NCI-H748 (cell line): ENCODE measurements at regions not wholly inside any gene's neighbourhood (a gene's known extent, or its start where the extent isn't known, plus 50 kb on each side); places are given as distances from the start of the nearest gene placed in this dataset.

Experiments used
- DNase-seq: peaks from one replicate; lab custom pipeline; 2025; ENCODE audit not compliant: unreplicated experiment; lab: John Stamatoyannopoulos, UW

- peak; percentile 97 for DNase-seq
Observed at GRCh38 chr16:80198311-80199299, 342.2 kb upstream of the DYNLRB2 start.

DNA sequence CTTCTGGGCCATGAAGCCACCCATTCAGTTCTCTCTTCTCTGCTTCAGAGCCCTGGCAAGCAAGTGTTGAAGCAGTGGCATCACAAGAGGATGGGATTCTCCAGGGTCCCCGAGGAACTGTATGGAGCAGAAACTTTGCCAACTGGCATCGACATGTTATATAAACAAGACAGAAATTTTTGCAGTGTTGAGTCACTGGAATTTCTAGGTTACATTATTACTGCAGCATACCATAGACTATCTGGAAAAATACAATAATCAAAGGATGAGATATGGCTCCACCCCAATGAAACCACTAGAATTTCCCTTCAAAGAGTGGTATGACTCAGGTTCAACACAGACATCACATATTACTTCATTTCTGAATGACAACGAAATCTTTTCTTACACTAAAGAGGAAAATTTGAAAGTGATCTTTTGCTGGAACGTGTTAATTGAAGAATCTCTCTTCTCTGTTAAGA is 343.0 kb upstream of the DYNLRB2 start:
- DNase-seq = peak; percentile 2

DNA sequence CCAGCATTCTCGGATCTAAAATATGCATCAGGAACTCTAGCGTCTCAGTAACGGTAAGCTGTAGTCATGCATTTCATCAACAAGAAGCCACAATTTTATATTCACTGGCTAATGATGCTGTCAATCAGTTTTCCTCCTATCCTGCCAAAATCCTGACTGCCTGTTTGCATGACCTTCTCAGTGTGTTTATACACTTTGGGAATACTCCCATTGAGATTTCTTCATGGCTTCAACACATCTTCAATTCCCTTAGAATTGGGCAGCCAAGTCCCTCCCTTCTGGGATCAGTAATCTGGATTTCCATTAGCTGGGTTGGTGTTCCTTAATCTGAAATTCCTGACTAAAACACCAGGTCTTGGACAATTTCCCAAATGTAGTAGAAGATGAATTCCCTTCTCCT is 348.9 kb upstream of the DYNLRB2 start:
- DNase-seq = no peak

- DNase-seq = no peak
Observed at GRCh38 chr16:80189476-80190175, 351.2 kb upstream of the DYNLRB2 start.

- DNase-seq = no peak
Observed at GRCh38 chr16:80176114-80176513, 364.7 kb upstream of the DYNLRB2 start.

DNA sequence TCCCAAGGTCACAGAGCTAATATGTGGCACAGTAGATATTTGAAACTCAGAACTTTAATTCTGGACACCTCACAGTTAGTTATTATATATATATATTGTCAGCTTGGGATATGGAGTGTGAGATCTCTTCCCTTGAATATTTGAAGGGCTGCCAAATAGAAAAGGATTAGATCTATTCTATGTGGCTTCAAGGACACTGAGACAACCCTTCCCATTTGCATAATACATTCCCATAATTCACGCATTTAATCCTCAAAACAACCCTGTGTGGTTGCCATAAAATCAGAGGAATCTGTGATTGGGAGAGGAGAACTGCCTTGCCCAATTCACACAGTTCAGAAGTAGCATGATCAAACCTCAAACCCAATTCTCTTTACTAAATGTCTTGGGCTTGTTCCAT is 365.8 kb upstream of the DYNLRB2 start:
- DNase-seq = no peak

- no peak for DNase-seq
Observed at GRCh38 chr16:80174416-80174815, 366.4 kb upstream of the DYNLRB2 start.

DNA sequence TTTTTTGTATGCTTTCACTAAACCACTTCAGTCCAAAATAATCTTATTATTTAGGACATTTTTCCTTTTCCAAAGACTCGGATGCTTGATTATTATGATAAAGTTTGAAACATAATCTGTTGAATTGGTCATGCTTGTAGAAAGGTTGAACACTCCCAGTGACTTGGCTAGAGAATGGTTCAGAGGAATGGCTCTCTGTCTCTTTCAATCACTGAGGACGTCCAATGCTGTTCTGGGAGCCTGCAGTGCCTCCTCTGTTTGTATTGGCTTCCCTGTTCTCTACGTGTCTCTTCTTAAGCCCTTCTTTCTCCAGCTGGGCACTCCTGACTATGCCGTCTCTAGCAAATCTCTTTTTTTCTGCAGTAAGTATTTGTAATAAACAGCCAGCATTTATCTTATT is 369.0 kb upstream of the DYNLRB2 start:
- no peak for DNase-seq

DNA sequence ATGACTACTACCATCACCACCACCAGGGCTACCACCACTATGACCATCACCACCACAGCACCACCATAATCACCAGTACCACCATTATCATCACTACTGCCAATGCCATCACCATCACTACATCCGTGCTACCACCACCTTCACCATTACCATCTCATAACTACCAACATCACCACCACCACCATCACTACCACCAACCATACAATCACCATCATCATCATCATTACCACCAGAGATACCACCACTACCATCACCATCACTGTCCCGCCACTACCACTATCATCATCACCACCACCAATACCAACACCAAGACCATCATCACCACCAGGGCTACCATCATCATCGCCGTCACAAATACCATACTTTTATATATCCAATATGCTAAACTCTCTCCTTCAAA is 369.6 kb upstream of the DYNLRB2 start:
- DNase-seq = no peak

DNA sequence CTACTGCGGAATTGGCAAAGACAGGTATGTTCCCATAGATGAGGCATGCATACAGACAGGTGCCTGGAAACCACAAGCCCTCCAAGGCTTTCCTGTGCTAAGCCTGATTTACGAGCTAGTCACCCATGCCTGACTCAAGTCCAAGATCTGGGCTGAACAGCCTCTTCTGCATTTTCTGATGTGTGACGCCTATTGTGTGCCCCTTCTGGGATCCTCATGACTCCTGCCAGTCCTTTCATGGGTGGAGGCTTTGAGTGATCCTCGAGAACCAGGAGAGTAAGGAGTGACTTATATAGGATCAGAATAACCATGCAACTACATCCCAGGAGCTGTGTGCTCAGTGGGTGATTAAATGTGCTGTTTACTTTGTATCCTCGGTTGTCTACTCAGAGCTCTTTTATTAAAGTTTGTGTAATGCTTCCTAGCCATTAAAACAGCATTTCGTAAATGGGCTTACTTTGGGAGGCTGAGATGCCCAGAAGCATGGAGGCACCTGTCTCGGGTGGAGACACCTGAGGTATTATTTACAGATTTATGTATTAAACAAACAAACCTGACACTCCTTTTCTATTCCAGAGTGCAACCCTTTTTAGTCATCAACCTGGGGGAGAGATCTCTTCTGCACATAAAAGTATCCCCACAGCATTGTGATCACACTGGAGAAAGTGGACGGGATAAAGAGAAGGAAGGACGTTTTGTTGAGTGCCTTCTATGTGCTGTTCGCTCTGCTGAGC is 373.0 kb upstream of the DYNLRB2 start:
- DNase-seq = peak; percentile 81

GRCh38 chr16:80166082-80166481 is 374.7 kb upstream of the DYNLRB2 start:
- no peak for DNase-seq

DNA sequence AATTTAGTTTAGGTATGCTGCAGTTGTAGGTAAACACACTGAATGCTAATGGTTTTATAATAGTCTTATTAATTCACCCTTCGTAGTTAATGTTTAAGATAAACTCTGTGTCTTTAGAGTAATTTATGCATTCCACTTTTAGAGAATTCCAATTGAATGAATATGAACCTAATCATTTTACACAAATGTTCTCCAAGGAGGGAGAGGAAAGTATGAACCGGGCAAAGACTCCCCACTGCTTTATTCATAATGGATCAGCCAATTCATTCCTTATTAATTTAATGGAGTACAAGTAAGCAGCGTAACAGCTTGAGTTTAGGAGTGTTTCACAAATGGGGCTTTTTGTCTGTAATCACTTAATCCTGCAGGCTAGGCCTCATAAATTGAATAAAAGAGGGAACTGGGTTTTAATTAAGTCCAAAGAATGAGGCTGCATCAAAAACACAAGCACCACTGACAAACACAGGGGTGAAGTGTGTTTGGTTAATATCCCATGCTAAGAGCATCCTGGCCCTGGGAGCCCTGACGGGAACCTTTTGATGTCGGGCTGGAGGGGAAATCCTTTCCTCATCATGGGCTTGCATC is 375.7 kb upstream of the DYNLRB2 start:
- no peak for DNase-seq

- DNase-seq = no peak
Observed at GRCh38 chr16:80163339-80163738, 377.5 kb upstream of the DYNLRB2 start.

GRCh38 chr16:80161799-80162739 is 378.7 kb upstream of the DYNLRB2 start:
- DNase-seq = no peak

DNA sequence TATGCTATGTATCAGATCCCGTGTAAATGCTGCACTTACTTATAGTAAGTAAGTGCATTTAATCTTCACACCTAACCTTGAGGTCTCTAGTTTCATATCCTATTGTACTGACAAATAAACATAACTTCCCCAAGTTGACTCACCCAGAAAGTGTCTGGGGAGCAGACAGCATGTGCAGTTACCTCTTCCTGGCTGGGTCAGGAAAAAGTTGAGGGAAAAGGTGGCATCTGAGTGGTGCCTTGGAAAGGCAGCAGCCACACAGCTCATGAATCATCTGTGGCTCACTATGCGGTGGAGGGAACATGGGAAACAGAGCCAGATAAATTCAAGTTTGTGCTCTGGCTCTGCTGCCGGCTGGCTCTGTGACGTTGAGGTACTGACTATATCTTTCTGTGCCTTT is 382.0 kb upstream of the DYNLRB2 start:
- no peak for DNase-seq

DNA sequence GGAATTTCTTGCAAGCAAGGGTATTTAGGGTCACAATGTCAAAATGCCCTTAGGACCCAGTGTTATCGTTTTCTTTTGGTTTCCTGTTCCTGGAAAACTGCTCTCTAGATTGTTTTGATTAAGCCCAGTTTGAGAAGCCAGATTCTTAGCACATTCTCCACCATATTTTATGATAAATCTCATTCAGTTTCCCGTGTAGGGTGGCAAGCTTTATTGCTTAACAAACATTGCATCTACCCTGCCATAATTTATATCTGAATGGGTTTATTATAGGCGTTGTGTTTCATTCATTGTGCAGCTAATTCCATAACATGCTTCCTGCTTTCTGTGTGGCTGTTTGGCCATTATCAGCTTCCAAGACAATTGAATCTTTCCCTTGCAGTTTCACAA is 389.1 kb upstream of the DYNLRB2 start:
- DNase-seq = no peak

GRCh38 chr16:80150978-80151721 is 389.6 kb upstream of the DYNLRB2 start:
- DNase-seq = no peak

GRCh38 chr16:80148826-80149225 is 392.0 kb upstream of the DYNLRB2 start:
- no peak for DNase-seq

DNA sequence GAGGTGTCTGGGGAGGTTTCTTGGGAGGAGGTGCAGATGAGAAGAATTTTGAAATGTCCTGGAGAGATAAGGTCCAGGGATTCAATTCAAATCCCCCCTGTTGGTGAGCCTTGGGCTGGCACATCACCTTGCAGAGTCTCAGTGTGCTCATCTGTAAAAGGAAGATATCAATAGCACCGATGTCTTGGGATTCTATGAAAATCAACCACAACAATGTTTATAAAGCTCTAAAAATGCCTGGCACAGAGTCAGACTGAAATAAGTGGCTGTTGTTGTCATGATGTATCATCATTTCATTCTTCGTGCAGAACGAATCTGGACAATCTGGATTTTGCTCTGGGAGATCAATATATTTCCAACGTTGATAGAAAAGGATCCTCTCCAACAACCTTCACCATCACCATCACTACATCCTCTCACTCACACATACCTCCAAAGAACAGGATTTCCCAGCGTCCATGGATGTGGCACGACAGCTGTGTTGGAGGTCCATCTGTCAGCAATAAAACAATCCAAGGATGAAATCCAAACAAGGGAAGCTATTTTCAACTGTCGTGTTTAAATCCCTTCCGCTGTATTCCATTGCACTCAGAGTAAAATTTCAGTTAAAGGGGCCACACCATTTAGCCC is 393.7 kb upstream of the DYNLRB2 start:
- DNase-seq = no peak
